DMS79 (cell line): ENCODE measurements at regions not wholly inside any gene's neighbourhood (a gene's known extent, or its start where the extent isn't known, plus 50 kb on each side); places are given as distances from the start of the nearest gene placed in this dataset.

ENCODE experiments used
- DNase-seq: peaks from one replicate; lab custom pipeline; 2025; lab: John Stamatoyannopoulos, UW

- no peak for DNase-seq
Measured at GRCh38 chr1:95671098-95671497, 437.1 kb downstream of the RWDD3 start.

DNA sequence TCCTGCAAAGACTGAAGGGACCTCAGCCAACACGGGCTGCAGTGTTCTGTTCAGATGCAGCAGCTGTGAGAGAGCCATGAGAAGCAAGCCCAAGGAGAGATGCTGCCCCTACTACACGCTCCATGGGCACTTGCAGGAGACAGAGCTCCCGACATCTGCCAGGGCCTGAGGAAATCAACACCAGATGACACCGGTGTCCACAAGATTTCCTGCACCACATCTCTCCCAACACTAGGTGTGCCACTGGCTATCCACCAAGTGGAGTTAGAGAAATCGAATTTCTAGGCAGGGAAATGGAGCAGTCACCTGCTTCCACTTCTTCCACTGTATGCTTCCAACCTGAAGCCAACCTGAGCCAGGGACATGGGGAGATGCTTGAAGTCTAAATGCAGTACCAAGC is 445.3 kb downstream of the RWDD3 start:
- DNase-seq: no peak

DNA sequence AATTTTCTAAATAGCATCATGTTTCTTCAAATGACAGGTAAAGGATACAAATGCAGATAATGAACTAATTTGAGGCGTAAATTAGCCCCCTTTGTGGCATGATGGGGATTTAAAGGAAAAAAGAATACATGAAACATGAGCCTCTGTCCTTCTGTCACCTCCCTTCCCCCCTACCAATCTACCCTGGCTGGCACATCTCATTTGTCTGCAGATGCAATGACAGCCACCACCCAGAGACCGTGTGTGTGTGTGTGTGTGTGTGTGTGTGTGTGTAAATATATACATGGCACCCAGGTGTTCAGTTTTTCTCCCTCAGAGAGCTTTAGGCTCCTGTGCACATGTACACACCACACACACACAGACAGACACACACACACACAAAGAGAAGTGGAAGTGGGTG is 451.1 kb downstream of the RWDD3 start:
- no peak for DNase-seq

DNA sequence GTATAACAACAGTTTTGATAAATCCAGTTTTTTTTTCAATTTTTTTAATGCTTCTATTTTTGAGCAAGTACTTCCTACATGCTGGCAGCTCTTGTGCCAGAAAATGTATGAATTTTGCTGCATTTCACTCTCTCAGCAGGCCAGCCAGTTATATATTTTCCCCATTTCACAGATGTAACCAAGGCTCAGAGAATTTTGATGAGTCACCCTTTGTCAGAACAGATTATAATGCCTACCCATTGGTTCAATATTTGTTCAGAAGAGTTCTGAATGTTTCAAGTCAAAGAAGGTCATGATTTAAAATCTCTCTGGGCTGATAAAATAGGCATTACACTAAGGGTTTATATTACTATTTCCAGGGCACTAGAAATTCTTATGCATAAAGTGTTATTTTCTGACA is 452.2 kb downstream of the RWDD3 start:
- DNase-seq: no peak

- DNase-seq: no peak
Measured at GRCh38 chr1:95699149-95699953, 465.3 kb downstream of the RWDD3 start.

- no peak for DNase-seq
Measured at GRCh38 chr1:95701450-95702173, 467.6 kb downstream of the RWDD3 start.

DNA sequence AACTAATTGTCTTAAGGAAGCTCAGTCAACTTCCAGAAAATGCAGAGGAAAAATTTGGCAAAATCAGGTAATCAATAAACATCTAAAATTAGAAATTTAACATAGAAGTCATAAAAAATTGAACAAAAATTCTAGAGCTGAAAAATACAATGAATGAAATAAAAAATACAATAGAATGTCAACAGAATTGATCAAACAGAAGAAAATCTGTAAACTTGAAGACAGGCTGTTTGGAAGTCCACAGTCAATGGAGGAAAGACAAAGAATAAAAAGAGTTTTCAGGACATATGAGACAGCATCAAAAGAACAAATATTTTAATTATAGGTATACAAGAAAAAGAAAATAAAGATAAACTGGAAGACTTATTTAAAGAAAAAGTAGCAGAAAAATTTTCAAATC is 469.0 kb downstream of the RWDD3 start:
- DNase-seq: no peak

GRCh38 chr1:95716097-95716496 is 482.1 kb downstream of the RWDD3 start:
- no peak for DNase-seq

GRCh38 chr1:95716550-95716949 is 482.5 kb downstream of the RWDD3 start:
- no peak for DNase-seq

GRCh38 chr1:95723346-95723745 is 489.3 kb downstream of the RWDD3 start:
- no peak for DNase-seq

DNA sequence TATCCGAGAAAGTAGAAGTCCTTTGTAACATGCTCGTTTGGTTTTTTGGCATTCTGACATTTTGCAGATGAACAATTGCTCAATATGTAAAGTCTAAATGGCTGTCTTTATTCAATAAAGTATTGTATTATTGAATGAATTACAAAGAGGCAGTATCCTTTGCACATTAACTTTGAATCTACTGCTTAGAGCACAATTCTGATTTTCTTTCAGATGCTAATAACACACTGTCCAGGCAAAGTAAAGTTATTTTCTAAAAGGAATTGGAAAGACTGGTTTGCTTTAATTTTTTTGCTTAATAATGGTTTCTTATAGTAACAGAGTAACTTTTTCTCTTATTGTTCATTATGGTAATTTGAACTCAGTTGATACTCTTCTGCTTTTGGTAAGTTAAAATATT is 494.8 kb downstream of the RWDD3 start:
- DNase-seq: no peak

GRCh38 chr1:95730986-95731385 is 497.0 kb downstream of the RWDD3 start:
- no peak for DNase-seq

DNA sequence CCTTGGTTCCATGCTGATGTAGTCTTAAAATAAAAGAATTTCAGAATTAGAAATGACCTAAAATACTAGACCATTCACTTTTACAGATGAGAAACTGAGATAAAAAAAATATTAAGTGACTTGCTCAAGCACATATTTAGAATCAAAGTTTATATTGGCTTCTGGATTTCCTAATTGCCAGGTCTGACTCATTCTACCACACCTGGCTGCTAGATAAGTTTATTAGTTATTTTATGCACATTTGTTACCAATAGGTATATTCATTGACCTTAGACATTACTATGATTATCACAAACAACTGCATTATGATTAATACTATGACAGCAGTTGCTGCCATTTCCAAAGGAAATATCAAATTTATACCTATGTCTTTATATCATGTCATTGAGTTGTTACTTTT is 497.5 kb downstream of the RWDD3 start:
- no peak for DNase-seq

GRCh38 chr1:95733031-95733430 is 499.0 kb downstream of the RWDD3 start:
- no peak for DNase-seq

DNA sequence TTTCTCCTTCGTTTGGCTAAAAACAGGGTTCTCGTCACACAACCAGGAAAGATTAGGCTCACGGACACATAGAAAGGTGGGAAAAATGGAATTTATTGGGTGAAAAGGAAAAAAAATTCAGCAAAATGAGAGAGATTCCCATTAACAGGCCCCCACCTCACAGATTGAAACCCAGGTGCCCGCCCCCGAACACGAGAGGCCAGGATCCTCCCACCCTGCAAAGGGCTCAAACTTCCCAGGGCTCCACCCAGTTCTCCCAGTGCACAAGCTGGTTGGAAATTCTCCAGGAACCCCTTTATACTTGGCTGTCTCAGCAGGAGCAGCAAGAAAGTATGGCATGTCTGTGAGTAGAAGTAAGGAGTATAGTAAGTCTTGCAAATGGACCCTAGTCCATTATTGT is 499.7 kb downstream of the RWDD3 start:
- DNase-seq: no peak

DNA sequence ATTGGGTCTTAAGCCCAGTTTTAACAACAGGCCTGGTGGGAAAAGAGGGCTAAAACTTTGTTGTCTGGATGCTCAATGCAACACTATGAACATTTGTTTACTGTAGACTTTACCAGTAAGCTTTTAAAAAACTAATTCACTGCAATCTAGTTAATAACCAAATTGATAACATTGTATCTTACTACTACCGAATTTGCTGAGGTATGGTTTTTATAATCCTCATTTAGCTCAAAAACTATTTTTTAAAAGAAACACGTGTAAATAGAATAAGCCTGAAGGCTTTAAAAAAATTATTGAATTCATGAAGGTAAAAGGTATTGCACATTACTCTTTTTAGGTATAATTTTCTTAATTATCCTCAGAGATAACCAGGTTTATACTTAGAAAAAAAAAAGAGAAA is 500.6 kb downstream of the RWDD3 start:
- DNase-seq: no peak

DNA sequence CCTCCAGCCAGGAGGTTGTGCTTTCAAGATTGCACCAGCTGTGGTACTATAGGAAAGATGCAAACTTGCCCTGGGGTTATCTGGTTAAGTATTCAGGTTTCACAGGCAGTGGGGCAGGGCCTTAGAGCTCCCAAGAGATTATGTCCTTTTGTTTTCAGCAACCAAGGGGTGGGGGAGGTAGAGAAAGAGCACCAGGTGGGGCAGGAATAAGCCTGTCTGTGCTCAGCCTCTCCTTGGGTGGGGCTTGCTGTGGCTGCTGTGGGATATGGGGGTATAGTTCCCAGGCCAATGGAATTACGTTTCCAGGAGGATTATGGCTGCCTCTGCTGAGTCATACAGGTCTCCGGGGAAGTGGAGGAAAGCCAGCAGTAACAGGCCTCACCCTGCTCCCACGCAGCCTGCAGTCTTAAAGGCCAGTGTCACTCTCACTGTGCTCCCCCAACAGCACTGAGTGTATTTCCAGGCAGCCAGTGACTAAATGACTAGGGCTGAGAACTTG is 508.6 kb downstream of the RWDD3 start:
- DNase-seq: peak; percentile 99

DNA sequence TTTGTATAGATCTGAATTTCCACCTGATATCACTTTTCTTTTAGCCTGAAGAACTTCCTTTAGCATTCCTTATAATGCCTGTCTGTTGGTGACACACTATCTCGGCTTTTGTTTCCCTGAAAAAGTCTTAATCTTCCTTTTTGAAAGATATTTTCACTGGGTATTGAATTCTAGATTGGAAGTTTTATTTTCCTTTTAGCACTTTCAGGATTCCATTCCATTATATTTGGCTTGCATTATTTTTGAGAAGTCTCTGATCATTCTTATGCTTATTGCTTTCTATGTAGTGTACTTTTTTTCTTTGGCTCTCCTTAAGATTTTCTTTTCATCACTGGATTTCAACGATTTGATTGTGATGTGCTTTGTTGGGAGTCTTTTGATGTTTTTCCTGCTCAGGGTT is 510.7 kb downstream of the RWDD3 start:
- no peak for DNase-seq

DNA sequence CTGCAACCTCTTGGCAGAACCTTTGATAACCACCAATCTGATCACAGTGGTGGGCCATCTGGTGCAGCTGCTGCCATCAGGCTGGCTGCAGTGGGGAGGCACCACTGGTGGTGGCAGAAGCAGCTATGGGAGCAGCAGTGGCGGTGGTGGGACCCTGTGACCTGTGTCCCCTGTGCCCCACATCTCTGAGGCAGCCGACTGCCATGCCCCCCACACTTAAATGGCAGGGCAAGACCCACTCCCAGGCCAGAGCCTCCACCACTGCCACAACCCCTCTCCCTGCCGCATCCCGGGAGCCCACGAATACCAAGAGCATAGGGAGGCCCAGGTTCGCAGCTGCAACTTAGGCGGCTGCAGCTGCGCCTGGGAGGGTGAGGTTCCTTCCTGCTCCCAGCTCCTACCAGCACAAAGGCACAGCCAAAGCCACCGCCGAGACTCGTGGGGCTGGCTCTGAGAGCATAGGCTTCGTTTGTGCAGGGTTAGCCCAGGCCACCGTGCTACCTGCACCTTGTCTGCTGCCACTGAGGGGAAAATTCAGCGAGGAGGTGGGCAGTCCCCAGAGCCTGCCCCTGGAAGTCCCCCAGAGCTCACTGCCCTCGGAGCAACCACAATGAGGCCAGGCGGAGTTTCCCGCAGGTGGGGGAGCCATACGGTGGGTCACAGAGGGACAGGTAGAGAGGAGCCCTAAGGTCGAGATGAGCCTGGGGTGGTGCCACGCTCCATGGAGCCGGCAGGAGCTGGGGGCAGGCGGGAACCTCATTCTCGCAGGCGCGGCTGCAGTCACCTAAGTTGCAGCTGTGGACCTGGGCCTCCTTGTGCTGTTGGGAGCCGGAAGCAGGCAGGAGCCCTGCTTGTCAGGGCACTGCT is 518.7 kb downstream of the RWDD3 start:
- DNase-seq: no peak

DNA sequence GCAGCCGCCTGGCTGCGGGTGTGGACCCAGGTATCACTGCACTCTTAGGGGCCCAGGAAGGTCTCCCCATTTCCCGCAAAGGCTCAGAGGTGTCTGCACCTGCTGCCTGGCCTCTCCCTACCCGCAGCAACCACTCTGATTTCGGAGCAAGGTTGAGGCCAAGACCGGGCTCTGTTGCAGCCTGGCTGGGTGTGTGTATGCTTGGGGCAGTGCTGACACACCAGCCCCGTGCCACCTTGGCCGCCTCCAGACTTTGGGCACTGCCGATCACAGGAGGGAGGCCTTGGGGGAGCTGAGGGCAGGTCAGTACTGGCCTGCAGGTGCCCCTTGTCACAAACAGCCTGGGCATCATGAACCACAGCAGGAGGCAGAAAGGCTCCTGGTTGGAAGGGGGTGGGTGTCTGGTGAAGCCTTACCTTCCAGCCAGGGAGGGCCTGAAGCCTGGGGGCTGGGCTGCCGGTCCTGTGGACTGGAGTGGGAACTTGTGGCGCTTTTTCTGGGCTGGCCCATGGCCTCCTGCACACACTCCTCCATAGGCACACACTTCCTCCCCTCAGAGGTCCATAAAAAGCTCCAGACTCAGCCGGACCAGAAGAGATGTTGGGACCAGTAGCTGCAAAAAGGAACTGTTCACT is 519.5 kb downstream of the RWDD3 start:
- no peak for DNase-seq

GRCh38 chr1:95754412-95754811 is 520.4 kb downstream of the RWDD3 start:
- DNase-seq: no peak

DNA sequence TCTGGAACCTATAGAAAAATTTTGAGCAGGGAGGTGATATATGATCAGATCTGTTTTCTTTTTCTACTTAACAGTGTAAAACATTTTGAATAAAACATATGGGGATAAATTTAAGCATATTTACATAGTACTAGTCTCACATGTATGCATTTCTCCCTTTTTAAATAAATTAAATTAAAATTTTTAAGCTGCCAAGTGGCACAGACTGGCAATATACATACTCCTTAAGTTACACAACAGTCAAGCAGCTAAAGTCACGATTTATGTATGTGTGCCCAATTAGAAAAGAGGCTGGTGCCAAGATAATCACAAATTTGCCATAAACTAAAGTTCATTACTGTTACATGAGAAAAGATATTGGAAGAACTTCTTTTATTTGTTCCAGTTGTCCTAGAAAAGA is 532.0 kb downstream of the RWDD3 start:
- no peak for DNase-seq
